IPS-15b (cell line): ENCODE measurements at regions not wholly inside any gene's neighbourhood (a gene's known extent, or its start where the extent isn't known, plus 50 kb on each side); places are given as distances from the start of the nearest gene placed in this dataset.

Source experiments
- H3K27me3 ChIP-seq: one replicate; pipeline ENCODE4 v1.6.1; 2013; ENCODE audit warnings: low read length; ENCODE audit not compliant: control insufficient read depth, insufficient read depth
- H3K36me3 ChIP-seq: one replicate; pipeline ENCODE4 v1.6.1; 2013; ENCODE audit warnings: low read length; ENCODE audit not compliant: control insufficient read depth, insufficient read depth
- H3K4me1 ChIP-seq: one replicate; pipeline ENCODE4 v1.6.1; 2013; ENCODE audit warnings: mild to moderate bottlenecking, low read length; ENCODE audit not compliant: control insufficient read depth, insufficient read depth
- H3K4me3 ChIP-seq: one replicate; pipeline ENCODE4 v1.5.1; 2013; ENCODE audit warnings: low read depth, low read length
- H3K9ac ChIP-seq: one replicate; pipeline ENCODE4 v1.6.1; 2013; ENCODE audit warnings: low read depth, mild to moderate bottlenecking, low read length
- H3K9me3 ChIP-seq: one replicate; pipeline ENCODE4 v1.6.1; 2013; ENCODE audit warnings: mild to moderate bottlenecking, low read length; ENCODE audit not compliant: control insufficient read depth, insufficient read depth

- Histone ChIP-seq H3K36me3 (no peaks in the 10 kb centered on the region), H3K9ac (no peak overlapping the region), H3K9me3 (no peaks in the 10 kb centered on the region), H3K4me1 (no peaks in the 10 kb centered on the region), H3K27me3 (peaks cover 19% of the 10 kb centered on the region), H3K4me3 (peak overlapping the region; percentile 75)
Observed at GRCh38 chr11:121721961-121722360, 269.2 kb upstream of the SORL1-AS1 start.

- no peak overlapping the region for H3K9ac ChIP-seq
- no peak overlapping the region for H3K4me3 ChIP-seq
- H3K9me3 ChIP-seq = no peaks in the 10 kb centered on the region
- no peaks in the 10 kb centered on the region for H3K36me3 ChIP-seq
- H3K27me3 ChIP-seq = peaks cover 19% of the 10 kb centered on the region
- H3K4me1 ChIP-seq = no peaks in the 10 kb centered on the region
Observed at GRCh38 chr11:121721448-121721847, 268.7 kb upstream of the SORL1-AS1 start.

GRCh38 chr11:121717296-121717695, 264.5 kb upstream of the SORL1-AS1 start:
- no peaks in the 10 kb centered on the region for H3K9me3 ChIP-seq
- H3K9ac ChIP-seq = no peak overlapping the region
- H3K36me3 ChIP-seq = no peaks in the 10 kb centered on the region
- H3K27me3 ChIP-seq = no peaks in the 10 kb centered on the region
- H3K4me3 ChIP-seq = no peak overlapping the region
- no peaks in the 10 kb centered on the region for H3K4me1 ChIP-seq

- H3K9me3 ChIP-seq = no peaks in the 10 kb centered on the region
- H3K27me3 ChIP-seq = no peaks in the 10 kb centered on the region
- no peaks in the 10 kb centered on the region for H3K4me1 ChIP-seq
- H3K4me3 ChIP-seq = no peak overlapping the region
- H3K36me3 ChIP-seq = no peaks in the 10 kb centered on the region
- no peak overlapping the region for H3K9ac ChIP-seq
Observed at GRCh38 chr11:121716060-121716459, 263.3 kb upstream of the SORL1-AS1 start.

GRCh38 chr11:121715405-121715804, 262.6 kb upstream of the SORL1-AS1 start:
- no peaks in the 10 kb centered on the region for H3K4me1 ChIP-seq
- H3K36me3 ChIP-seq = no peaks in the 10 kb centered on the region
- no peak overlapping the region for H3K9ac ChIP-seq
- H3K27me3 ChIP-seq = no peaks in the 10 kb centered on the region
- H3K9me3 ChIP-seq = no peaks in the 10 kb centered on the region
- no peak overlapping the region for H3K4me3 ChIP-seq

GRCh38 chr11:121714351-121714750, 261.6 kb upstream of the SORL1-AS1 start:
- Histone ChIP-seq H3K4me1 (no peaks in the 10 kb centered on the region), H3K27me3 (no peaks in the 10 kb centered on the region), H3K9ac (no peak overlapping the region), H3K36me3 (no peaks in the 10 kb centered on the region), H3K4me3 (no peak overlapping the region), H3K9me3 (no peaks in the 10 kb centered on the region)

GRCh38 chr11:121711939-121712338, 259.2 kb upstream of the SORL1-AS1 start:
- H3K9me3 ChIP-seq = no peaks in the 10 kb centered on the region
- no peaks in the 10 kb centered on the region for H3K27me3 ChIP-seq
- H3K4me3 ChIP-seq = no peak overlapping the region
- H3K4me1 ChIP-seq = peaks cover 4% of the 10 kb centered on the region
- no peak overlapping the region for H3K9ac ChIP-seq
- H3K36me3 ChIP-seq = no peaks in the 10 kb centered on the region

- Histone ChIP-seq H3K27me3 (no peaks in the 10 kb centered on the region), H3K4me1 (peaks cover 4% of the 10 kb centered on the region), H3K9ac (no peak overlapping the region), H3K4me3 (no peak overlapping the region), H3K36me3 (no peaks in the 10 kb centered on the region), H3K9me3 (no peaks in the 10 kb centered on the region)
Observed at GRCh38 chr11:121711236-121711635, 258.5 kb upstream of the SORL1-AS1 start.

GRCh38 chr11:121706884-121707420, 254.2 kb upstream of the SORL1-AS1 start:
- Histone ChIP-seq H3K9me3 (no peaks in the 10 kb centered on the region), H3K4me1 (peaks cover 4% of the 10 kb centered on the region), H3K4me3 (no peak overlapping the region), H3K9ac (no peak overlapping the region), H3K36me3 (no peaks in the 10 kb centered on the region), H3K27me3 (no peaks in the 10 kb centered on the region)

GRCh38 chr11:121703201-121703600, 250.4 kb upstream of the SORL1-AS1 start:
- no peak overlapping the region for H3K9ac ChIP-seq

GRCh38 chr11:121700968-121701367, 248.2 kb upstream of the SORL1-AS1 start:
- Histone ChIP-seq H3K9ac (no peak overlapping the region), H3K4me1 (peaks cover 7% of the 10 kb centered on the region), H3K27me3 (no peaks in the 10 kb centered on the region), H3K9me3 (no peaks in the 10 kb centered on the region), H3K36me3 (no peaks in the 10 kb centered on the region), H3K4me3 (no peak overlapping the region)

More at GRCh38 chr11:121703201-121703600, 250.4 kb upstream of the SORL1-AS1 start:
- Histone ChIP-seq H3K36me3 (no peaks in the 10 kb centered on the region), H3K4me3 (no peak overlapping the region), H3K9me3 (no peaks in the 10 kb centered on the region), H3K27me3 (no peaks in the 10 kb centered on the region), H3K4me1 (peaks cover 4% of the 10 kb centered on the region)

- Histone ChIP-seq H3K9me3 (no peaks in the 10 kb centered on the region), H3K4me1 (peaks cover 7% of the 10 kb centered on the region), H3K36me3 (no peaks in the 10 kb centered on the region), H3K4me3 (no peak overlapping the region), H3K27me3 (no peaks in the 10 kb centered on the region), H3K9ac (no peak overlapping the region)
Observed at GRCh38 chr11:121699801-121700200, 247.0 kb upstream of the SORL1-AS1 start.
